MM.1S (cell line): ENCODE measurements at regions not wholly inside any gene's neighbourhood (a gene's known extent, or its start where the extent isn't known, plus 50 kb on each side); places are given as distances from the start of the nearest gene placed in this dataset.

Experiments used
- DNase-seq: peaks from one replicate; pipeline ENCODE4 v3.0.0-alpha.2; 2015
- H2AFZ ChIP-seq: fragments of 300-600 bp; sonication (generic); 2 replicates; pipeline ENCODE4 v1.6.0; 2016; ENCODE audit warnings: antibody characterized with exemption, low read length
- H3F3A ChIP-seq: fragments of 300-600 bp; sonication (generic); 2 replicates; pipeline ENCODE4 v1.6.1; 2016; ENCODE audit warnings: mild to moderate bottlenecking, antibody characterized with exemption, low read length, moderate library complexity, mixed read lengths; ENCODE audit not compliant: insufficient read depth
- H3K27ac ChIP-seq: fragments of 300-600 bp; sonication (generic); 2 replicates; pipeline ENCODE4 v1.5.1; 2016; ENCODE audit warnings: mild to moderate bottlenecking, low read length
- H3K27me3 ChIP-seq: fragments of 300-600 bp; sonication (generic); replicated peaks from 2 replicates; pipeline ENCODE4 v1.6.0; 2016; ENCODE audit warnings: low read length; ENCODE audit not compliant: insufficient read depth
- H3K36me3 ChIP-seq: fragments of 300-600 bp; sonication (generic); replicated peaks from 2 replicates; pipeline ENCODE4 v1.6.1; 2016; ENCODE audit warnings: mild to moderate bottlenecking, low read length, mixed read lengths; ENCODE audit not compliant: insufficient read depth
- H3K4me1 ChIP-seq: fragments of 300-600 bp; sonication (generic); 2 replicates; pipeline ENCODE4 v1.6.1; 2016; ENCODE audit warnings: low read length, mixed read lengths
- H3K4me2 ChIP-seq: fragments of 300-600 bp; sonication (generic); 2 replicates; pipeline ENCODE4 v1.6.0; 2016; ENCODE audit warnings: low read depth, low read length
- H3K4me3 ChIP-seq: fragments of 300-600 bp; sonication (generic); 2 replicates; pipeline ENCODE4 v1.5.1; 2016; ENCODE audit warnings: low read length, mixed read lengths
- H3K79me2 ChIP-seq: fragments of 300-600 bp; sonication (generic); 2 replicates; pipeline ENCODE4 v1.6.1; 2016; ENCODE audit warnings: mixed run types, low read length, mixed read lengths
- H3K9ac ChIP-seq: fragments of 300-600 bp; sonication (generic); 2 replicates; pipeline ENCODE4 v1.6.1; 2016; ENCODE audit warnings: low read length, mixed read lengths
- H3K9me2 ChIP-seq: fragments of 300-600 bp; sonication (generic); replicated peaks from 2 replicates; pipeline ENCODE4 v1.6.1; 2016; ENCODE audit warnings: mild to moderate bottlenecking, low read length, mixed read lengths; ENCODE audit not compliant: insufficient read depth
- H3K9me3 ChIP-seq: fragments of 300-600 bp; sonication (generic); replicated peaks from 2 replicates; pipeline ENCODE4 v1.6.1; 2016; ENCODE audit warnings: mild to moderate bottlenecking, low read length, mixed read lengths; ENCODE audit not compliant: insufficient read depth
- H4K20me1 ChIP-seq: fragments of 300-600 bp; sonication (generic); 2 replicates; pipeline ENCODE4 v1.6.1; 2016; ENCODE audit warnings: mild to moderate bottlenecking, low read length, moderate library complexity, mixed read lengths; ENCODE audit not compliant: insufficient read depth
- EZH2 ChIP-seq: fragments of 300-600 bp; sonication (generic); optimal IDR thresholded peaks from 2 replicates; pipeline ENCODE3; 2017; ENCODE audit warnings: low read depth, mild to moderate bottlenecking, antibody characterized with exemption, low read length, mixed read lengths
- EZH2phosphoT487 ChIP-seq: fragments of 300-600 bp; sonication (generic); IDR thresholded peaks from 2 replicates; pipeline ENCODE4 v1.6.1; 2018; ENCODE audit warnings: antibody characterized with exemption, low read length
- TF ChIP-seq, protein P1 (sequence below): fragments of 300-600 bp; sonication (generic); IDR thresholded peaks from 2 replicates; pipeline ENCODE4 v1.5.1; 2016; ENCODE audit warnings: antibody characterized with exemption, low read length, mixed read lengths

DNA sequence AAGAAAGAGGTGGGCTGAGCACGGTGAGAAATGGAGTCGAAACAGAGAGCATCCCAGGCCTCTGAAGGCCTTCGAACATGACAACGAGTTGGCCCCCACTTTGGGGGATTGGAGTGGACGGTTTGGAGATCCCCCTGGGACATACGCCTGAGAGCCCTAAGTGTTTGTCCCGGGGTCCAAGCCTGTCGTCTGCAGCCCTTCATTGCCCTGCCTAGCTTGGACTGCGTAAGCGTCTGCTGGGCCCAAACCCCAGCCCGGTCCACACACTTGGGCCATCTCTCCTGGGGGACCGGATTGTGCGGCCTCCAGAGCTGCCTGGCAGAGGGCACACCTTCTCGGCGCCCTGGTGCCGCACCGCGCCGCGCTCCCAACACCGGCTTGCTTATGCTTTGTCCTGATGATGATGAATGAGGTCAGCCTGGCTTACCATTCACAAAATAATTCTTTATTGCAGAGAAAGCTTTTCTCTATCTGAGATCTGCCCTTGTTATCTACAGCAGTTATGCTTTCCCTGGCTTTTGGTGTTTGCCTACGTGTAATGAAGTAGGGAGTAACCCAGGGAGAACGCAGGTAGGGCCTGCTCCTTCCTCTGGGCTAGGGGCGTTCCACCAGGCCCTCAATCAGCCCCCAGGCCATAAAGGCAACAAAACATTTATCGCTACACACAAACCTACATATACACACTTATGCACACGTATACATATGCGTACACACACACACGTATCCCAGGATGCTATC, 85.9 kb upstream of the PPARA start:
- Histone ChIP-seq H3F3A (no peaks in the 10 kb centered on the region; the same call in 1 of the 2 replicates), H3K36me3 (no peaks in the 10 kb centered on the region), H2AFZ (no peak overlapping the region), H3K9me2 (no peaks in the 10 kb centered on the region), H3K4me3 (no peak overlapping the region), H3K9ac (no peak overlapping the region), H3K4me1 (no peaks in the 10 kb centered on the region), H3K4me2 (no peak overlapping the region), H4K20me1 (no peaks in the 10 kb centered on the region), H3K9me3 (no peaks in the 10 kb centered on the region), H3K27ac (no peak overlapping the region), H3K79me2 (peaks cover 53% of the 10 kb centered on the region), H3K27me3 (no peaks in the 10 kb centered on the region)
- DNase-seq = no peak
- TF ChIP-seq EZH2 (no peak), EZH2phosphoT487 (no peak)
- TF ChIP-seq, protein P1, sequence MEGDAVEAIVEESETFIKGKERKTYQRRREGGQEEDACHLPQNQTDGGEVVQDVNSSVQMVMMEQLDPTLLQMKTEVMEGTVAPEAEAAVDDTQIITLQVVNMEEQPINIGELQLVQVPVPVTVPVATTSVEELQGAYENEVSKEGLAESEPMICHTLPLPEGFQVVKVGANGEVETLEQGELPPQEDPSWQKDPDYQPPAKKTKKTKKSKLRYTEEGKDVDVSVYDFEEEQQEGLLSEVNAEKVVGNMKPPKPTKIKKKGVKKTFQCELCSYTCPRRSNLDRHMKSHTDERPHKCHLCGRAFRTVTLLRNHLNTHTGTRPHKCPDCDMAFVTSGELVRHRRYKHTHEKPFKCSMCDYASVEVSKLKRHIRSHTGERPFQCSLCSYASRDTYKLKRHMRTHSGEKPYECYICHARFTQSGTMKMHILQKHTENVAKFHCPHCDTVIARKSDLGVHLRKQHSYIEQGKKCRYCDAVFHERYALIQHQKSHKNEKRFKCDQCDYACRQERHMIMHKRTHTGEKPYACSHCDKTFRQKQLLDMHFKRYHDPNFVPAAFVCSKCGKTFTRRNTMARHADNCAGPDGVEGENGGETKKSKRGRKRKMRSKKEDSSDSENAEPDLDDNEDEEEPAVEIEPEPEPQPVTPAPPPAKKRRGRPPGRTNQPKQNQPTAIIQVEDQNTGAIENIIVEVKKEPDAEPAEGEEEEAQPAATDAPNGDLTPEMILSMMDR = no peak

DNA sequence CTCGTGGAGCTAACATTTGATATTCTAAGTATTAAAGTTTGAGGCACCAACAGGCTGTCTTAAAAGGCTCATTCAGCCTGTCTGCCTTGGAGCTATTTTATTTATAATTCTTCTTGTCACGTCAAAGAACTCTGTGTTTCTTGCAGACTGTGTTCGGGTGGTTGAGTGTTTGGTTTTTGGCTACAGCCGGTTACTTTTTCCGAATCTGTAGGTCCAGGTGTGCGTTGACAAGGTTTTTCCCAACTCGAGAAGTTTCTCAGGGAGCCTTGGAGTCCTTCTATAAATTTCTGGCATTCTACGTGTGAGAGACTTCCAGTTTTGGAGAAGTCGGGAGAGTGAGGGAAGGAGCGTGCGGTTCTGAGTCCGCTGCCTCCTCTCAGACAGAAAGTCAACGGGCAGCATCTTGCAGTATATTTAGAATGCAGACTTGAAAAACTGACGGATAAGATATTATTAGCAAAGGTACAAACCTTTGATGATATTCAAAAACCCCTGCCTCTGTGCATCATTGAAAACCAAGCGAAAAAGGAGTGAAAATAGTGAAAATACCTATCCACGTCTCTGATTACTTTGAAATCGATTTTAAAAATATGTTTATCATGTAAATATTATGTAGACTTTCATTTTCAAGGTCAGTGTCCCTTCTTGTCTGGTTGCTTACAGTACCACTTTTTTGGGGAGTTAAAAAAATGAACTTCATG, 85.2 kb upstream of the PPARA start:
- no peak for TF ChIP-seq EZH2
- TF ChIP-seq, protein P1 = no peak
- TF ChIP-seq EZH2phosphoT487 = no peak

DNA sequence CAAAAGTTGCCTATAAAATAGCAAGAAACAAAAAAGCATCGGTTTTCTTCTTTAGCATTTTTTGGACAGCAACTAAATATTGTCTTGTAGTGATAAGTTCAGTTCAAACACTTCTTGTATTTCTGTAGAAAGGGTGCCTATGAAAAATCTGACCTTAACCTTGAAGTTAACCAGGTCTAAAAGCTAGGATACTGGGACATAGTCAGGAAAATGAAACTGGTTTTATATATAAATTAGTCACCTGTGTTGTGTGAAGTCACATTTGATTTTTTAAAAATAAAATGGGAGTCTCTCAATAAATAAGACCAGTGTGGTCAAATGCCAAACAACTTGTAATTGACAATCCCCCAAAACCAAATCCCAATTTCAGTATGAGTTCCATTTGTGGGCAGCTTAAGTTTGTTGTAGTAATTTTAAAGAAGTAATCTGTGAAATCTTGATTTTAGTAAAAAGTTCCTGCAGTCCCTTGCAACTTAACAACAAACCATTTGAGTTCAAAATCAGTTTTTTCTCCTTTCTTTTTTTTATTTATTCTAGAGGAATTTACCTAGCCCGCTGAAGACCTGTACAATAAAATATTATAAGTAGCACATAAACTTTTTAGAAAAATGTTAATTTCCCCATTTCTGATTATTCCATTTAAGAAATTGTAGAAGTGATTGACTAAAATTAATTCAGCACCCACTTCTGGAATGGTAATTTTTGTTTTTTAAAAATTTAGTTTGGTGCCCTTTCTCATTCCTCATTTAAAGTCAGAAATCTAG, 84.5 kb upstream of the PPARA start:
- H3F3A ChIP-seq = no peaks in the 10 kb centered on the region; the same call in 1 of the 2 replicates
- no peak overlapping the region for H3K27ac ChIP-seq
- H3K4me3 ChIP-seq = no peak overlapping the region
- no peaks in the 10 kb centered on the region for H3K4me1 ChIP-seq
- DNase-seq = no peak
- no peak overlapping the region for H3K9ac ChIP-seq
- H3K36me3 ChIP-seq = no peaks in the 10 kb centered on the region
- H2AFZ ChIP-seq = no peak overlapping the region
- no peaks in the 10 kb centered on the region for H3K9me3 ChIP-seq
- TF ChIP-seq, protein P1 = no peak
- no peak for TF ChIP-seq EZH2
- no peak for TF ChIP-seq EZH2phosphoT487
- H3K4me2 ChIP-seq = no peak overlapping the region
- H4K20me1 ChIP-seq = no peaks in the 10 kb centered on the region
- H3K79me2 ChIP-seq = peaks cover 51% of the 10 kb centered on the region
- H3K27me3 ChIP-seq = no peaks in the 10 kb centered on the region
- no peaks in the 10 kb centered on the region for H3K9me2 ChIP-seq

More for the DNA sequence above, 85.2 kb upstream of the PPARA start:
- Histone ChIP-seq H3K27ac (no peak overlapping the region), H3K27me3 (no peaks in the 10 kb centered on the region), H3K4me3 (no peak overlapping the region), H3K4me1 (no peaks in the 10 kb centered on the region), H3K9me2 (no peaks in the 10 kb centered on the region), H2AFZ (no peak overlapping the region), H3K9ac (no peak overlapping the region), H4K20me1 (no peaks in the 10 kb centered on the region), H3K79me2 (peaks cover 57% of the 10 kb centered on the region), H3K36me3 (no peaks in the 10 kb centered on the region), H3F3A (no peaks in the 10 kb centered on the region; the same call in 1 of the 2 replicates), H3K9me3 (no peaks in the 10 kb centered on the region), H3K4me2 (no peak overlapping the region)
- DNase-seq = no peak
